Nephron progenitor cell (in vitro differentiated cells): ENCODE measurements at regions not wholly inside any gene's neighbourhood (a gene's known extent, or its start where the extent isn't known, plus 50 kb on each side); places are given as distances from the start of the nearest gene placed in this dataset.

Source experiments
- DNase-seq: peaks from one replicate; pipeline ENCODE4 v3.0.0; 2021
- H3K27ac Mint-ChIP-seq: 2 replicates; pipeline ENCODE4 v1.8.0; 2021; ENCODE audit warnings: mild to moderate bottlenecking, moderate library complexity, mixed read lengths
- H3K27me3 Mint-ChIP-seq: 2 replicates; pipeline ENCODE4 v1.8.0; 2021; ENCODE audit warnings: mild to moderate bottlenecking, low read depth, mixed read lengths; ENCODE audit not compliant: poor library complexity
- H3K36me3 Mint-ChIP-seq: 2 replicates; pipeline ENCODE4 v1.8.0; 2021; ENCODE audit warnings: low read depth, mixed read lengths
- H3K4me1 Mint-ChIP-seq: 2 replicates; pipeline ENCODE4 v1.8.0; 2021; ENCODE audit warnings: mixed read lengths
- H3K4me3 Mint-ChIP-seq: 2 replicates; pipeline ENCODE4 v1.8.0; 2021; ENCODE audit warnings: mild to moderate bottlenecking, moderate library complexity, mixed read lengths
- H3K9me3 Mint-ChIP-seq: 2 replicates; pipeline ENCODE4 v1.8.0; 2021; ENCODE audit warnings: mild to moderate bottlenecking, moderate library complexity, mixed read lengths
- CTCF ChIP-seq: fragments of 200-600 bp; sonication (generic); IDR thresholded peaks from 2 replicates; pipeline ENCODE4 v1.5.0; 2021; ENCODE audit warnings: antibody characterized with exemption

- no peaks in the 10 kb centered on the region for H3K9me3 Mint-ChIP-seq
- no peaks in the 10 kb centered on the region for H3K27me3 Mint-ChIP-seq
- H3K4me1 Mint-ChIP-seq = no peaks in the 10 kb centered on the region
- DNase-seq = peak; percentile 6
- peak; percentile 93 for TF ChIP-seq CTCF
- no peaks in the 10 kb centered on the region for H3K36me3 Mint-ChIP-seq
- H3K27ac Mint-ChIP-seq = no peak overlapping the region
- H3K4me3 Mint-ChIP-seq = no peak overlapping the region
These were observed 290.8 kb upstream of the PCDH15 start for GRCh38 chr10:55091691-55092328.

- no peak overlapping the region for H3K27ac Mint-ChIP-seq
- H3K36me3 Mint-ChIP-seq = no peaks in the 10 kb centered on the region
- H3K4me3 Mint-ChIP-seq = no peak overlapping the region
- DNase-seq = no peak
- no peaks in the 10 kb centered on the region for H3K27me3 Mint-ChIP-seq
- TF ChIP-seq CTCF = no peak
- no peaks in the 10 kb centered on the region for H3K9me3 Mint-ChIP-seq
- no peaks in the 10 kb centered on the region for H3K4me1 Mint-ChIP-seq
These were observed 277.1 kb upstream of the PCDH15 start for GRCh38 chr10:55078121-55078520.

- H3K4me3 Mint-ChIP-seq = no peak overlapping the region
- no peaks in the 10 kb centered on the region for H3K27me3 Mint-ChIP-seq
- no peaks in the 10 kb centered on the region for H3K4me1 Mint-ChIP-seq
- H3K36me3 Mint-ChIP-seq = no peaks in the 10 kb centered on the region
- DNase-seq = no peak
- H3K9me3 Mint-ChIP-seq = no peaks in the 10 kb centered on the region
- H3K27ac Mint-ChIP-seq = no peak overlapping the region
- no peak for TF ChIP-seq CTCF
These were observed 264.2 kb upstream of the PCDH15 start for GRCh38 chr10:55065185-55065584.

- no peaks in the 10 kb centered on the region for H3K36me3 Mint-ChIP-seq
- H3K4me3 Mint-ChIP-seq = no peak overlapping the region
- no peak for DNase-seq
- no peaks in the 10 kb centered on the region for H3K4me1 Mint-ChIP-seq
- H3K27ac Mint-ChIP-seq = no peak overlapping the region
- no peak for TF ChIP-seq CTCF
- no peaks in the 10 kb centered on the region for H3K9me3 Mint-ChIP-seq
- no peaks in the 10 kb centered on the region for H3K27me3 Mint-ChIP-seq
These were observed 262.8 kb upstream of the PCDH15 start for GRCh38 chr10:55063811-55064210.

GRCh38 chr10:55062349-55062748 lies 261.3 kb upstream of the PCDH15 start:
- H3K4me1 Mint-ChIP-seq = no peaks in the 10 kb centered on the region
- no peak for DNase-seq
- TF ChIP-seq CTCF = no peak
- H3K27me3 Mint-ChIP-seq = no peaks in the 10 kb centered on the region
- no peak overlapping the region for H3K4me3 Mint-ChIP-seq
- H3K9me3 Mint-ChIP-seq = no peaks in the 10 kb centered on the region
- no peak overlapping the region for H3K27ac Mint-ChIP-seq
- H3K36me3 Mint-ChIP-seq = no peaks in the 10 kb centered on the region

GRCh38 chr10:55058800-55059199 lies 257.8 kb upstream of the PCDH15 start:
- TF ChIP-seq CTCF = no peak
- Mint-ChIP-seq H3K4me3 (no peak overlapping the region), H3K27me3 (no peaks in the 10 kb centered on the region), H3K9me3 (no peaks in the 10 kb centered on the region), H3K27ac (no peak overlapping the region), H3K36me3 (no peaks in the 10 kb centered on the region), H3K4me1 (no peaks in the 10 kb centered on the region)
- DNase-seq = no peak
